Lower leg skin (tissue), 4 donors: ENCODE measurements at regions not wholly inside any gene's neighbourhood (a gene's known extent, or its start where the extent isn't known, plus 50 kb on each side); places are given as distances from the start of the nearest gene placed in this dataset.

Experiments used
- DNase-seq, 2 donors: peaks; one replicate each; pipeline ENCODE4 v3.0.0-alpha.2; 2019; ENCODE audit warnings: low spot score in 2 of 2
- H3K4me3 ChIP-seq: fragments of 200-600 bp; sonication (generic); 2 replicates; pipeline ENCODE4 v1.5.1; 2017; ENCODE audit warnings: mild to moderate bottlenecking, low read depth; ENCODE audit not compliant: poor library complexity, severe bottlenecking
- CTCF ChIP-seq, 3 donors: fragments of 450-650 bp; IDR thresholded peaks; one replicate each; pipeline ENCODE4 v1.5.1; 2016; ENCODE audit warnings: antibody characterized with exemption in 3 of 3, mild to moderate bottlenecking in 3 of 3, moderate library complexity in 2 of 3
- POLR2A ChIP-seq, 2 donors: fragments of 450-650 bp; IDR thresholded peaks; one replicate each; pipeline ENCODE4 v1.6.1; 2016 to 2017; ENCODE audit warnings: antibody characterized with exemption in 2 of 2, mild to moderate bottlenecking in 1 of 2, moderate library complexity in 1 of 2
- WGBS, 2 donors: methylation state at CpG; one replicate each; pipeline ENCODE4 v1.1.5; 2018; 5-methylcytosine and 5-hydroxymethylcytosine counted together
- intact Hi-C: fragments of 100-400 bp; cut with DNase I; formaldehyde crosslinking; loops from one replicate; pipeline ENCODE4 v1.15.0; 2023; ENCODE audit warnings: low total_unique reads

DNA sequence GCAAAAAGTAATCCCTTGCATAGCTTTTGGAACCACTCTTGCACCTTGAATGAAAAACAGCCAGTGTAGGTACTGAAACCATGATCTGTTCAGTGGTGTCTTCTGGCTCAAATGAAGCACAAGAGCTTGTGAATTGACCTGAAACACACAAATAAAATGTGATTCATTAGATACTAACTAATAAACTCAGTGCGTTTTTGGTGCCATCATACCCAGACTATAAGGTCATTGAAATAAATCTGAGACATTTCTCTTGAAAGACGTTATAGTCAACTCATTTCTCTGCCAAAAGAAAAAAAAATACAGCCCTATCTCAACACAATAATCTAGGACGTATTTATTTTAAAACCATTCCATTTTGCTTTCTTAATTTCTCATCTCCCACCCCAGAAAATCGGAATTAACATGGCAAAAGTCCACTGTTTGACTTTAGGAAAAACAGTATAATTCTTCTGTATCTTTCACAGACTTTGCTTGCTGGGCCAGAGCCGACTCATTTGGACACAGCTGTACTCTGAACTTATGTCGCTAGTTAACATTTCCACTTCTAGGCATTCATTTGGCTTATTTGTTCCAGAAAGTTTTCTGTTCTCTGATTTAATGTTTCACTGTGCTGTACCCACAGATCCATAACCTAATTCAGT, 284.9 kb upstream of the TBL1XR1 start:
- 62% methylated on average over 6 of the region's 6 CpGs for WGBS, 2 donors
- H3K4me3 ChIP-seq = no peak overlapping the region
- intact Hi-C loops = no loop called here
- TF ChIP-seq CTCF (IDR thresholded peaks at IDR 0.05) (no peak), POLR2A (IDR thresholded peaks at IDR 0.05) (no peak)
- no peak for DNase-seq

GRCh38 chr3:177483182-177483967, 286.1 kb upstream of the TBL1XR1 start:
- intact Hi-C loops = no loop called here
- 72 to 86% methylated on average over 4 of the region's 4 CpGs for WGBS, 2 donors
- no peak for DNase-seq
- TF ChIP-seq CTCF (IDR thresholded peaks at IDR 0.05) = no peak
- no peak for TF ChIP-seq POLR2A (IDR thresholded peaks at IDR 0.05)
- H3K4me3 ChIP-seq = no peak overlapping the region

- intact Hi-C loops = no loop called here
- TF ChIP-seq POLR2A (IDR thresholded peaks at IDR 0.05) (no peak), CTCF (IDR thresholded peaks at IDR 0.05) (no peak)
- 77 to 86% methylated on average over 3 of the region's 3 CpGs for WGBS, 2 donors
- no peak overlapping the region for H3K4me3 ChIP-seq
- no peak for DNase-seq
Measured at GRCh38 chr3:177484206-177484605, 286.9 kb upstream of the TBL1XR1 start.

- no peak for DNase-seq
- intact Hi-C loops = no loop called here
- 74 to 84% methylated on average over 2 of the region's 2 CpGs for WGBS, 2 donors
- TF ChIP-seq POLR2A (IDR thresholded peaks at IDR 0.05) (no peak), CTCF (IDR thresholded peaks at IDR 0.05) (no peak)
- H3K4me3 ChIP-seq = no peak overlapping the region
Measured at GRCh38 chr3:177484926-177485325, 287.6 kb upstream of the TBL1XR1 start.

DNA sequence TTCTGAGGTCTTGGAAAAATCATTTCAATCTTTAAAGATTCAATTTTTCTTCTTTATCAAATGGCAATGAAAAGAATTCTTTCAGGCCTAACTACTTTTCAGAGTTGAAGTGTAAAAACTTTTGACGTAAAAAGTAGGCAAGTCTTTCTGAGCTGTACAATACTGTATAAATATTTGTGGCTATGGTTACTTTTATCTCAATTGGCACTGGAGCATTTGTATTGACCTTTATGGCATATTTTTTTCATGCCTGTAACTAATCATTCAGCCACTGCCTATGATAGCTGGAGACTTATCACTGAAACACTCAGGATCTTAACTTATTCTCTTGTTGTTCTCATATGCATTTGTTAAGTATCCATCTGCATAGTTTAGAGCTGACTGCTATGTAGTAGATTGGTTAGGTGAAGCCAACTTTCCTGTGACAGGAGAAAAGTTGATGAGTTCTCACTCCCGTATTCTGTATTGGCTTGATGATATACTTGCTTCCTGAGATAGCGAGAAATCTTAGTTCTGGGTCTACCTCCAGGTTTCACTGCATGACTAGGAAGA, 290.4 kb upstream of the TBL1XR1 start:
- H3K4me3 ChIP-seq = no peak overlapping the region
- TF ChIP-seq CTCF (IDR thresholded peaks at IDR 0.05) (no peak), POLR2A (IDR thresholded peaks at IDR 0.05) (no peak)
- WGBS, 2 donors = 93% methylated on average over 3 of the region's 3 CpGs
- intact Hi-C loops = no loop called here
- no peak for DNase-seq
